CD14-positive monocyte (primary cell): ENCODE measurements at regions not wholly inside any gene's neighbourhood (a gene's known extent, or its start where the extent isn't known, plus 50 kb on each side); places are given as distances from the start of the nearest gene placed in this dataset.
A peak's percentile ranks its signal among the peaks of the same experiment; 100 is the strongest.

Source experiments
- DNase-seq, 3 donors: peaks; one replicate each; pipeline ENCODE4 v3.0.0-alpha.2; 2011 to 2022
- H2AFZ ChIP-seq: 2 replicates; pipeline ENCODE4 v1.6.0; 2012; ENCODE audit warnings: mild to moderate bottlenecking, low read depth, low read length, inconsistent platforms; ENCODE audit not compliant: insufficient read depth, poor library complexity, severe bottlenecking
- H3K27ac ChIP-seq, 2 donors: 1 replicate in 1 of 2; 2 replicates in 1 of 2; pipeline ENCODE4 v1.5.1; 2012 to 2013; ENCODE audit warnings: low read length in 2 of 2, control low read depth in 1 of 2, inconsistent platforms in 1 of 2, low read depth in 1 of 2, mild to moderate bottlenecking in 1 of 2
- H3K27me3 ChIP-seq, 2 donors: one replicate each; pipeline versions ENCODE4 v1.6.0 to v1.6.1; 2011 to 2013; ENCODE audit warnings: low read length in 2 of 2; ENCODE audit not compliant: control insufficient read depth in 2 of 2, insufficient read depth in 2 of 2
- H3K36me3 ChIP-seq, 2 donors: replicated peaks in 1 of 2; 1 replicate in 1 of 2; 2 replicates in 1 of 2; pipeline versions ENCODE4 v1.5.1 to v1.6.1; 2012 to 2013; ENCODE audit warnings: low read length in 2 of 2, control low read depth in 1 of 2, inconsistent platforms in 1 of 2, mild to moderate bottlenecking in 1 of 2; ENCODE audit not compliant: insufficient read depth in 2 of 2, control insufficient read depth in 1 of 2
- H3K4me1 ChIP-seq, 2 donors: 1 replicate in 1 of 2; 2 replicates in 1 of 2; pipeline versions ENCODE4 v1.5.1 to v1.6.1; 2012 to 2013; ENCODE audit warnings: low read length in 2 of 2, control low read depth in 1 of 2, inconsistent platforms in 1 of 2, mild to moderate bottlenecking in 1 of 2, moderate library complexity in 1 of 2; ENCODE audit not compliant: insufficient read depth in 2 of 2, control insufficient read depth in 1 of 2
- H3K4me2 ChIP-seq: replicated peaks from 2 replicates; pipeline ENCODE3; 2012; ENCODE audit warnings: low read length, moderate library complexity, mild to moderate bottlenecking; ENCODE audit not compliant: poor library complexity, severe bottlenecking; ENCODE audit errors: extremely low read depth
- H3K4me3 ChIP-seq, 3 experiments: fragments of 200-600 bp in 1 of 3; sonication (generic) in 1 of 3; replicated peaks in 1 of 3; 1 replicate in 2 of 3; 2 replicates in 1 of 3; pipeline ENCODE4 v1.5.1; 2011 to 2013; ENCODE audit warnings: low read length in 3 of 3, mild to moderate bottlenecking in 3 of 3, control low read depth in 2 of 3, low read depth in 2 of 3, inconsistent platforms in 1 of 3, moderate library complexity in 1 of 3
- H3K79me2 ChIP-seq: 2 replicates; pipeline ENCODE4 v1.6.0; 2012; ENCODE audit warnings: mild to moderate bottlenecking, control low read depth, inconsistent platforms, low read length, moderate library complexity; ENCODE audit not compliant: insufficient read depth
- H3K9ac ChIP-seq: 2 replicates; pipeline ENCODE4 v1.6.0; 2017; ENCODE audit warnings: low read length, mild to moderate bottlenecking; ENCODE audit not compliant: insufficient read depth, poor library complexity, severe bottlenecking
- H3K9me3 ChIP-seq, 2 donors: replicated peaks in 1 of 2; 1 replicate in 1 of 2; 2 replicates in 1 of 2; pipeline versions ENCODE4 v1.5.1 to v1.6.1; 2012 to 2013; ENCODE audit warnings: low read length in 2 of 2, control low read depth in 1 of 2; ENCODE audit not compliant: control insufficient read depth in 1 of 2, insufficient read depth in 1 of 2
- H4K20me1 ChIP-seq: 2 replicates; pipeline ENCODE4 v1.6.0; 2012; ENCODE audit warnings: mild to moderate bottlenecking, low read length, control low read depth, moderate library complexity; ENCODE audit not compliant: insufficient read depth
- H3K27ac Mint-ChIP-seq, 7 donors: one replicate each; pipeline ENCODE4 v1.8.0; 2020; ENCODE audit warnings: mild to moderate bottlenecking in 7 of 7, mixed read lengths in 7 of 7, moderate library complexity in 6 of 7, inconsistent platforms in 2 of 7
- H3K27me3 Mint-ChIP-seq, 3 donors: one replicate each; pipeline ENCODE4 v1.8.0; 2021 to 2022; ENCODE audit warnings: low read depth in 3 of 3, mild to moderate bottlenecking in 3 of 3, mixed read lengths in 3 of 3, moderate library complexity in 3 of 3, inconsistent platforms in 1 of 3
- H3K36me3 Mint-ChIP-seq, 2 donors: one replicate each; pipeline ENCODE4 v1.8.0; 2020; ENCODE audit warnings: mixed read lengths in 2 of 2, inconsistent platforms in 1 of 2, mild to moderate bottlenecking in 1 of 2
- H3K4me1 Mint-ChIP-seq: one replicate; pipeline ENCODE4 v1.8.0; 2020; ENCODE audit warnings: mild to moderate bottlenecking, mixed read lengths
- H3K4me3 Mint-ChIP-seq, 2 donors: one replicate each; pipeline ENCODE4 v1.8.0; 2020; ENCODE audit warnings: mild to moderate bottlenecking in 2 of 2, mixed read lengths in 2 of 2, moderate library complexity in 1 of 2
- H3K9me3 Mint-ChIP-seq, 7 donors: one replicate each; pipeline ENCODE4 v1.8.0; 2020 to 2022; ENCODE audit warnings: mixed read lengths in 7 of 7, mild to moderate bottlenecking in 6 of 7, moderate library complexity in 6 of 7, inconsistent platforms in 2 of 7
- CTCF ChIP-seq: fragments of 200-600 bp; IDR thresholded peaks from one replicate; pipeline ENCODE4 v1.8.0; 2022; ENCODE audit warnings: antibody characterized with exemption, mild to moderate bottlenecking
- WGBS: methylation state at CpG from one replicate; pipeline ENCODE4 v1.1.5; 2013; ENCODE audit warnings: missing lambda C conversion rate; ENCODE audit not compliant: insufficient coverage; 5-methylcytosine and 5-hydroxymethylcytosine counted together
- intact Hi-C, 2 donors: fragments of 100-400 bp; cut with micrococcal nuclease; formaldehyde crosslinking; loops; one replicate each; pipeline versions ENCODE4 v1.15.0 to v1.15.1; 2023

DNA sequence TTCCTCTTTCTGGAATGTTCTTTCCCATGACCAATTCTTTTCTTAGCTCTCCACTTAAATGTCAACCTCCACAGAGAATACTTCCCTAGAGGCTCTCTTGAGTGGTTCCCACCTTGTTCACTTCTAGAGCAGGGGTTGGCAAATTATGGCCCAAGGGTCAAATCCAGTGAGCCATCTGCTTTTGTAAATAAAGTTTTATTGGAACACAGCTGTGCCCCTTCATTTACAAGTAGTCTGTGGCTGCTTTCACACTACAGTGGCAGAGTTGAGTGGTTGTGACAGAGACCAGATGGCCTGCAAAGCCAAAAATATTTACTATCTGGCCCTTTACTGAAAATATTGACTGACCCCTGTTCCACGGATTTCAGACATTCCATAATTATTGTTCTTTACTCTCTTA, 166.2 kb downstream of the WNT5A start:
- peak overlapping the region in 1 of 7 donors; percentile 31 for H3K27ac Mint-ChIP-seq
- no peak overlapping the region for H3K27ac ChIP-seq
- H3K4me2 ChIP-seq, result no peak overlapping the region
- peaks cover 0 to 11% (median 2%) of the 10 kb centered on the region in 7 donors for H3K9me3 Mint-ChIP-seq
- no peaks in the 10 kb centered on the region for H3K4me1 ChIP-seq
- no peaks in the 10 kb centered on the region for H3K36me3 Mint-ChIP-seq
- WGBS, result no CpG with 5 or more reads among the region's 1 CpG
- H3K9ac ChIP-seq, result no peak overlapping the region
- H3K27me3 ChIP-seq, result no peaks in the 10 kb centered on the region
- H3K36me3 ChIP-seq, result no peaks in the 10 kb centered on the region
- no peaks in the 10 kb centered on the region for H3K79me2 ChIP-seq
- DNase-seq, result no peak
- H3K4me3 ChIP-seq, result no peak overlapping the region
- peaks cover 0 to 3% (median 0%) of the 10 kb centered on the region in 3 donors for H3K27me3 Mint-ChIP-seq
- TF ChIP-seq CTCF, result no peak
- no peak overlapping the region for H2AFZ ChIP-seq
- intact Hi-C loops, result loop anchor here in 1 of 2 donors (10.0 kb wide), 1 partner anchor 364 kb away; no protein-coding TSS in a partner anchor
- H3K4me3 Mint-ChIP-seq, result no peak overlapping the region
- H3K4me1 Mint-ChIP-seq, result no peaks in the 10 kb centered on the region
- no peaks in the 10 kb centered on the region for H3K9me3 ChIP-seq
- H4K20me1 ChIP-seq, result no peaks in the 10 kb centered on the region

DNA sequence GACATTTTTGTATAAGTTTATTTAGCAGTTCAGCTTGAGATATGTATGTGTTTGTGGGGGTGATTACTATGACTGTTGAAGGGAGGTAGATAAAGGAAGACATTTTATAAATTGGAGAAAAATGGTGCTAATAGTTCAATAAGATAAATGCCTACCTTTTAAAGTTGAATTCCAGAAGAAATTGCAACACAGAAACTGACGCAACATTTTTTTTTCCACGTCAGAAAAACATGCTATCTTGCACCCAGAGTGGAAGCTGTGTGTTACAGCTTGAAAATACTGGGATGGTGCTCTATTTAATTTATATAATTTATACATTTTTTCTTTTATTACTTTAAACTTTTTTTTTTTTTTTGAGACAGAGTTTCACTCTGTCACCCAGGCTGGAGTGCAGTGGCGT, 171.7 kb downstream of the WNT5A start:
- no peak overlapping the region for H3K4me2 ChIP-seq
- DNase-seq, result no peak
- no peaks in the 10 kb centered on the region for H3K9me3 ChIP-seq
- H3K4me1 ChIP-seq, result no peaks in the 10 kb centered on the region
- H3K9ac ChIP-seq, result no peak overlapping the region
- H3K4me1 Mint-ChIP-seq, result no peaks in the 10 kb centered on the region
- no peak overlapping the region for H3K27ac ChIP-seq
- H3K27ac Mint-ChIP-seq, result no peak overlapping the region
- H3K9me3 Mint-ChIP-seq, result peaks cover 0 to 3% (median 2%) of the 10 kb centered on the region in 7 donors
- H4K20me1 ChIP-seq, result no peaks in the 10 kb centered on the region
- H3K79me2 ChIP-seq, result no peaks in the 10 kb centered on the region
- H3K36me3 Mint-ChIP-seq, result no peaks in the 10 kb centered on the region
- H3K4me3 ChIP-seq, result no peak overlapping the region
- TF ChIP-seq CTCF, result no peak
- H3K27me3 Mint-ChIP-seq, result peaks cover 0 to 1% (median 0%) of the 10 kb centered on the region in 3 donors
- no CpG with 5 or more reads among the region's 3 CpGs for WGBS
- no peak overlapping the region for H3K4me3 Mint-ChIP-seq
- no peaks in the 10 kb centered on the region for H3K27me3 ChIP-seq
- H2AFZ ChIP-seq, result no peak overlapping the region
- H3K36me3 ChIP-seq, result no peaks in the 10 kb centered on the region
- intact Hi-C loops, result no loop called here
